HPDE6-E6E7 (cell line): ENCODE measurements at regions not wholly inside any gene's neighbourhood (a gene's known extent, or its start where the extent isn't known, plus 50 kb on each side); places are given as distances from the start of the nearest gene placed in this dataset.
A peak's percentile ranks its signal among the peaks of the same experiment; 100 is the strongest.

Experiments
- DNase-seq: peaks from one replicate; pipeline ENCODE4 v3.0.0; 2011; ENCODE audit warnings: missing footprints; ENCODE audit errors: extremely low spot score

DNA sequence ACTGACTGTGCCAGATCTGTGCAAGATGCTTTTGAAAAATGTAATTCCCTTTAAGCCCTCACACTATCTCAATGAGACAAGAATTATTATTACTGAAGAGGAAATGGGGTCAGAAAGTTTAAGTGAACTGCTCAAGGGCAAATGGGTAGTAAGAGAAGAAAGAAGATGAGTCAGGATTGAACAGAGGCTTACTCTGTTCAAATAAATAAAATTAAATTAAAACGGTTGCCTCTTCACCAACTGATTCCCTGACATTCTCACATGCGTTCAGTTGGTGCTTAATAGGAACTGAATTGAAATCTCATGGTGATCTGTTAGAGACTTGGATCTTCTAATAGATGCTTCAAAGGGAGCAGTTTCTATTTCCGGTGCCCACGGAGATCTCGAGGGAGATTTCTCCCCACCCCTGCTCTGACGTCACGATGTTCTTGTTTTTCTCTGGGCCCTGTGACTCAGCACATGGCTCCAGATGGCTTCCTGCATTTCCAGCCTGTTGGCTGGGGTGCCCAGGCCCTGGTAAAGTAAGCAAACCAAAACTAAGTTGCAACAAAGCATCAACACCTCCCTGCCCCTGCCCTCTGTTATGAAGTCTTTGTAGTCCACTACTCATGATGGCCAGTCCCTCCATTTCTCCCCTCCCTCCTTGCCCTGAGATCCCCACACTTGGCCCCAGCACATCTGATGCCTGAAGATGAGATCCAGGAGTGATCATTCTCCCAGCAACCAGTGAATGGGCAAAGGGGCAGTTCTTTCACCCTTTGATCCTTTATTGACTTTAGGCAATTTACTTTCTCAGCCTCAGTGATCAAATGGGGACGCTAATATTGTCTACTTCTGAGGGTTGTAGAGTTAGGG, 106.1 kb upstream of the CPEB4 start:
- DNase-seq = peak; percentile 68

DNA sequence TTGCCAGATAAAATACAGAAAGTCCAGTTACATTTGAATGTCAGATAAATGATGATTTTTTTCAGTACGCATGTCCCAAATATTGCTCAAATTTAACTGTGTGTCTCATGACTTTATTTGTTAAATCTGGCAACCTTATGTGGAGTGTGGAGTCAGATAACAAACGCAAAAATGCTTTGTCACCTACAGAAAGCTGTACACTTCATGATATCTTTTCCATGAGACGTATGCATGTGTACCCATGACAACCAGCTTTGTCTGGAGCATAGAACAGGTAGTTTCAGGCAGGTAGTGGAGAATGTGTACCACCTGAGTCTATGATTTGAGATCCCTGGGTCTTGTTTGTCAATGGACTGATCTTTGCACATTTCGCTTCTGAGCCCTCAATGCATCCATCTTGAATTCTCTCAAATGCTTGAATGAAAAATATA, 105.5 kb upstream of the CPEB4 start:
- DNase-seq = no peak

DNA sequence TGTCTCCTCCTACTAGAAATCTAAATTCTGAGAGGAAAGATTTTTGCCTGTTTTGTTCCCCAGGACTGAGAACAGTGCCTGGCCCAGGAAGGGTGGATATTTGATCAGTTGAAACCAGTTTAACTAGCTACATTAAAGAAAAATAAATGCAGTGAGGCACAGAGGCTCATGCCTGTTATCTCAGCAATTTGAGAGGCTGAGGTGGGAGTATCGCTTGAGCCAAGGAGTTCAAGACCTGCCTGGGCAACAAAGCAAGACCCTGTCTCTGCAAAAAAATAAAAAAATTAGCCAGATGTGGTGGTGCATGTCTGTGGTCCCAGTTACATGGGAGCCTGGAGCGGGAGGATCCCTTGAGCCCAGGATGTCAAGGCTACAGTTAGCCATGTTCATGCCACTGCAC, 104.8 kb upstream of the CPEB4 start:
- DNase-seq = no peak

DNA sequence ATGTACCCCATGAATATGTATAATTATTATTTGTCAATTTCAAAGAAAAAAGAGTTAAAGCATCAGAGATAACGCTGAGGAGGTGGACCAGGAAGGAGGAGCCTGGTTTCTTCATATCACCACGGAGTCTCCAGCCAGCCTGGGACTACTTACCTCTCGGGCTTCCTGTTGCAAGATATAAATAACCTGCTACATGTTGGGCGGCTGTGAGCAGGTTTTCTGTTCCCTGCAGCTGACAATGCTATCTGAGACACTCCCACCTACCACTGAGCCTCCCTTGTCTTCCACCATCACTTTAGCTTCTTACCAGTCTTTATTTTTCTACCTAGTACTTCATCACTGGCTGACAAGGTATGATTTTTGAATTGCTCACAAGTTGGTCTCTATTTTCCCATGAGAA, 102.7 kb upstream of the CPEB4 start:
- DNase-seq = no peak

DNA sequence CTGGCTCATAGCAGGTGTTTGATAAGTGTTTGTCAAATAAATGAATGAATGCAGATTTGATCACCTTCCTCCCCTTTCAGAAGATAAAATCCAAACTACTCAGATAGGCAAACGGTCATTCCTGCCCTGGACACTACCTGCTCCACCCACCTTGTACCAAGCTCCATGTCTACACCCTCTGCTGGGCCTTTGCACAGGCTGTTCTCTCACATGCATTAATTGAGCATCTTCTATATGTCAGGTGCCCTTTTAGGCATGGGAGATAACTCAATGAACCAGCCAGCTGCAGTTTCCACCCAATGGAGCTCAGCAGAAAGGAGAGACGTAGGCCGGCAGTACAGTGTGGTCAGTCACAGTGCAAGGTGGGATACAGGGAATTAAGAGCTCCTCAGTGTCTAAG, 102.3 kb upstream of the CPEB4 start:
- no peak for DNase-seq

DNA sequence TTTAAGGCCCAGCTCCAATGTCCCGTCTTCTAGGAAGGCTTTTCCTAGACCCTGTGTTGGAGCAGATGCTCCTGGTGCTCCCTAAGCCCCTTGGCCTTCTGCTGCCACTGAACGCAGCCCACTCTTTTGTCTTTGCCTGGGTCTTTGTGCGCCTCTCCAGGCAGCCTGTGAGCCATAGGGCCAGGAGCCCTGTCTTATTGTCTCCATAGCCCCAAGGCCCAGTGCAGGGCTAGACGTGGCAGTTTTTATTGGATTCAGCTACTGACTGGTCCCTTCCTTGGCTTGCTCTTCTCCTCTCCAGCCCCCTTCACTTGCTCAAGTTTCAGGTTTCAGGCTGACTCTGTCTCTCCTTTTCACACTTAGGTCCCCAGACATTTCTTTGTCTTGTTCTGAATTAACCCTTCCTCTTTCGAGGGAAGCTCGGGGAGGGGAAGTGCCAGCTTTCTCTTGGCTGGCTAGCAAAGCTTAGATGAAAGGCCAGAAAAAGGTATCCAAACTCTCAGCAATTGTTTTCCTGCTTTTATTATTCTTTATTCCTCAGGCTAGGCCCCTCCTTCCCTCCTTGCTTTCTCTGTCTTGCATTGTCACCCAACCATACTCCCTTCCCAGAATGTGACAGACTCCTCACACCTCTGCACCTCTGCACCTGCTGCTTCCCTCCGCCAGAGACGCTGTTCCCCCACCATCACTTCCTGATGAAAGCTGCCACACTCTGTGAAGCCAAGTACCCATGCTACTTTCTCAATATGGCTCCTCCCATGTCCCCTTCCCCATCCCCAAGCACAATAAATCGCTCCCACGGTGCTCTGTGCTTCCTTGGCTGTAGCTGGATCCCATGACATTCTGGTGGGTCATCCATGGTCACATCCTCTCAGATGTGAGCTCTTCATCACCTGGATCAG, 101.6 kb upstream of the CPEB4 start:
- DNase-seq = no peak

DNA sequence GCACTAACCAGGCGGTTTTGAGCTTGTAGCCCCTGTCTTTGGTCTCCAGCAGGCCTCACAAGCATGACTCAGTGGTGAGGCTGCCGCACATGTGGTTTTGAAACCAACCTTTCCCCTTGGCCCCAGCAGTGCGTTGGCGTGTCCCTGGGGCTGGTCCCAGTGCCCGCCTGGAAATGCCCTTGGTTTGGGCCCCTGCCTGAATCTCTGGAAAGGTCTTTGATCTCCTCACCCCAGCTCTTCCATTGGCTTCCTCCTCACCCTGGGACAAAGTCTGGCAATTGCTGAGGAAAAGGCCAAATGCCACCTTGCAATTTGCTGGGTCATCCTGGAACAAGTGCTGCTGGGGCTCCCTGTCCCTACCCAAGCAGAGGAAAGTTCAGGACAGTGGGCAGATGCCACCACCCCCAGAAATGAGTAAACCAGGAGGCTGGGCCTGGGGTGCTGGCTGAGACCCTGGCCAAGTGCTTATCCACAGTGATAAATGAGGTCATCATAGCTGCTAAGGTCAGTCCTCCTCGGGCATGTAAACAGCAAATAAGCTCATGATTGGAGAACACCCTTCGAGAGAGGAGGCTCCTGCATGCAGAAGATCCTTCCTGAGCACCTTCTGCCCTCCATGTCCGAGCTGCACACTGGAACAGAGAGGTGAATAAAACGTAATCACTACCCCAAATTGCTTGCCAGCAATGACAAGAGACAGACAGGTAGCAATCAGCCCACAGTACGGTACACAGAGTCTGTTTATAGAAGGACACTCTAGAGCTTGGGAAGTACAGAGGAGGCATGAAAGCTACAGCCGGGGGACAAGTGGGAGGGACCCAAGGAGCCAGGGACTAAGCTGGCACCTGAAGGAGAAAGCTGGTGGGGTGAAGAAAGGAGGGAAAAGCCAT, 98.9 kb upstream of the CPEB4 start:
- DNase-seq = peak; percentile 79

DNA sequence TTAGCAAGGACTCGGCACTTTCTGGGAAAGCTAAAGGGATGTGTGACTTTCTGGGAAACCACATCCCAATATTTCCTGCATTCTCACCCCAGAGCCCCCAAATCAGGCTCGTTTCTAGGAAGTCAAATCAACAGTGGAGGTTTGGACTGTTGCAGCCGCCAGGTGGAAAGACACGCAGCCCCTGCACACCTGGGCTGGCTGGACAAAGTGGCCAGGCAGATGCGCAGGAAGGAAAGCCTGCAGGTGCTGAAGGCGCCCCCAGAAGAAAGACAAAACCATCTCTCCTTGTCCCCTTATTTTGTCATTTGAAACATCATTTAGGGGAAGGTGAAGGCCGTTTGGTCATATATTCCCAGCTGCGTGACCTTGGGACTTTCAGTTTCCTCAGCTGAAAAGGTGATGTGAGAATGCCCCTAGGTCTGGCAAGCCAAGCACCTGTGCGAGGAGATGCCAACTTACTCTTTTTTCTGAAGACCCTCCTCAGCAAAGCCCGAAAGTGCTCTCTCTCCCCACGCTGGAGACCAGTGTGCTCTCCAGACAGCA, 97.9 kb upstream of the CPEB4 start:
- no peak for DNase-seq

DNA sequence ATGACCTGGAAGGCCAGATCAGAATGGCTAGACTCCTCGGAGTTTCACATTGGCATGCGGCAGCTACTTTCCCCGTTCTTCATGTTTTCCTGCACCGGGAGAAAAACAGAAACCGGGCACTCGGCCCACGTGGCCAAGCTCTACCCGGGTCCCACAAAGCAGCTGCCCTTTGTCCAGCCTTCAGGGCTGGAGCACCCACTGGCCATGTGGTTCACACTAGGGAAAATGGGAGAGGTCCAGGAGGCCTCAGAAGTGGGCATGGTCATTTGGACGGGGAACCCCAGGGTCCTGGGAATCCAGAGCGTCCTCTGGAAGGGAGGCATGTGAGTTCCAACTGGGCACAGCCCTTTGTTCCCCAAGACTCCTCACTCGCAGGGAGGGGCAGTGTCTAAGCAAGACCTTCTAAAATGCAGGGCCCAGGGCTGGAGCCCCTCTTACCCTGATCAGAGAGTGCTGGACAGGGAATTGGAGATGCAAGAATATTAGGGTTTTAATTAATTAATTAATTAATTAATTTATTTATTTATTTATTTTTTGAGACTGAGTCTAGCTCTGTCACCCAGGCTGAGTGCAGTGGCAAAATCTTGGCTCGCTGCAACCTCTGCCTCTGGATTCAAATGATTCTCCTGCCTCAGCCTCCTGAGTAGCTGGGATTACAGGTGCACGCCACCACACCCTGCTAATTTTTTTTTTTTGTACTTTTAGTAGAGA, 97.2 kb upstream of the CPEB4 start:
- DNase-seq = no peak

DNA sequence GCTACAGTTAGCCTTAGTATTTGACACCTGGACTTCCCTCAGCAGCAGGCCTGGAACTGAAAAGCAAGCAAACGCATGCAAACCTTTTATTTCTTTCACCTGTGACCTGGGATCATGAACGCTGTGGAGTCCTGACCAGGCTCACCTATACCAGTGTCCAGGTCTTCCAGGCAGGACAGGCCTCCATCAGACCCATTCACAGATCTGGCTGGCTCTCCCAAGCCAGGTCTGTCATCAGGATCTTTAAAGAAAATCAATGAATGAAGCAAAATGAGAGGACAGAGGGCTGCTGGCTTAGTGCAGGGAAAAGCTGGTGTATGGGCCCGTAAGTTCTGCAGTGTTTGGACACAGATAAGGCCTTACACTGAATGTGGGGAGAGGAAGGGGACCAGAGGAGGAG, 96.3 kb upstream of the CPEB4 start:
- no peak for DNase-seq

DNA sequence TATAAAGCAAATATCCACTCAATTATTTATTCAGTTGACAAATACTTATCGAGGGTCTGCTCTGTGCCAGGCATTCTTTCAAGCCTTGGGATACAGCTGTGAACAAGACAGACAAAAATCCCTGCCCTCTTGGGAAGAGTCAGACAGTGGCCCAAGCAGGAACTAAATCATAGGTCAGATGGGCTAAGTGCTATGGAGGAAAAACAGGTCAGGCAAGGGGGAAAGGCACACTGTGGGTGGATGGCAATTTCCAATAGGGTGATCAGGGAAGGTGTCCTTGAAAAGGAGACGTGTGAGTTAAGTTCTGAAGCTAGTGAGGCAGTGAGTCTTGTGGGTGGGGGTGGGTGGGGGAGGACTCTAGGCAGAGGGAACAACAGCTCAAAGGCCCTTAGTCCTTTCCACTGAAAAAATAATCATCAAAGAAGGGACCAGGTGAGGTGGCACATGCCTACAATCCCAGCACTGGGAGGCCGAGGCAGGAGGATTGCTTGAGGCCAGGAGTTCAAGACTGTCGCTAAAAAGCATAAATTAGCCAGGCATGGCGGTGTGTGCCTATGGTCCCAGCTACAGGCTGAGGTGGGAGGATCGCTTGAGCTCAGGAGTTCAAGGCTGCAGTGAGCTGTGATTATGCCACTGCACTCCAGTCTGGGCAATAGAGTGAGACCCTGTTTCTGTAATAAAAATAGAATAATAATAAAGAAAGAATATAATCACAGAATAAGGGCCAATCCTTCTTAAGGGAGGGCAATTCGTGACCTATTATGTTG, 95.2 kb upstream of the CPEB4 start:
- DNase-seq = no peak

DNA sequence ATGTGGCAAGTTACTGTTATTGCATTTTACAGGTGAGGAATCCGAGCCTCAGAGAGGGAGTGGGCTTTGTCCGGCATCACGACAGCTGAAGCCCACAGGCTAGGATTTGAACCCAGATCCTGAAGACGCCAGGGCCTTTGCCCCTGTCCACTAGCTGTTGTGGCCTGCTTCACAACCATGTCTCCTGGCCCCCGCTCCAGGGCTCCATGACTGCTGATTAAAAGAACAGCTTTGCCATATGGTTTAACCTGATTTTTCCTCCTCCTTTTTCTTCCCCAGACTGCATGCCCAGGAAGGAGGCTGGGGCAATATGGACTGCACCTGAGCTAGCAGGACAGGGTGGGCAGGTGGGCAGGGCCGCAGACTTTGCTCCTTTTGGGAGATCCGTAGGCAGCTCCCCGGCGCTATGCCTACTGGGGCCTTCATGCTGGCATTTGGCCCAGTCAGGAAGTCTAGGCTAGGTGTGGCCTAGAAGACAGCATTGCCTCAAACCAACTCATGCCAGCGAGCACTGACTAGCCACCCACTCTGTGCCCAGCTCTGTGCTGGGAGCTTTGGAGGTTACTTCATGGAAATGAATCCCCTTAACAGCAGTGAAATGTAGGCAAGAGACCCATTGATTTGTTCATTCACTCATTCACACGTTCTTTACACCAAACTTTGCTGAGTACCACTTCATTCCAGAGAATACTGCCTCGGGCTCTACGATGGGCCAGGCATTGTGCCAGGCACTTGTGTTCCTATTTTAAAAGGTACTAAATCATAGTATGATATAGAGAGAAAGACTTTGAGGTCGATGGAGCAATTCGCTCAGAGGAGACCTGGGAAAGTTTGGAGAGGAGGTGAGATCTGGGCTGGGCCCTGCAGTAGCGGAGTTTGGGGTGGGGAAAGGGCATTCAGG, 94.3 kb upstream of the CPEB4 start:
- no peak for DNase-seq

DNA sequence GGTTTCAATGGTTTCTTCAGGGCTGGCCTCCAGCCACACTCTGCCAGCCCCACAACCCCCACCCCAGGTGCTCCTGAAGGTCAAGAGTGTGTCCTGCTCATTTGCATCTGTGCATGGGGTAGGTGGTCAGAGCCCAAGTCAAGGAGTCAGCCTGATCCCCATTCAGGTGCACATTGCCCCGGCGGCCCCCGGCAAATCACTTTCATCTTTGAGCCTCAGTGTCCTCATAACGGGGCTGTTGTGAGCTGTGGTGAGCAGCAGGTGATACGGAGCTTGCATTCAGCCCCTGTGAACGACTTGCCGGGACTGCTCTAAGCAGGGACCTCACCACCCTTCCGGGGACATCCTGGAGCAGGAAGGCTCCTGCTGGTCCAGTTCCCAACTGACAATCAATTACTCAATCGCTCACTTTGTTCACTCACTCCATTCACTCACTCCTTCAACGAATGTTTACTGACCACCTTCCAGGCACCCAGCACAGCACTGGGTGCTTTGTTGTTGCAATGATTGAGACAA, 93.2 kb upstream of the CPEB4 start:
- no peak for DNase-seq

DNA sequence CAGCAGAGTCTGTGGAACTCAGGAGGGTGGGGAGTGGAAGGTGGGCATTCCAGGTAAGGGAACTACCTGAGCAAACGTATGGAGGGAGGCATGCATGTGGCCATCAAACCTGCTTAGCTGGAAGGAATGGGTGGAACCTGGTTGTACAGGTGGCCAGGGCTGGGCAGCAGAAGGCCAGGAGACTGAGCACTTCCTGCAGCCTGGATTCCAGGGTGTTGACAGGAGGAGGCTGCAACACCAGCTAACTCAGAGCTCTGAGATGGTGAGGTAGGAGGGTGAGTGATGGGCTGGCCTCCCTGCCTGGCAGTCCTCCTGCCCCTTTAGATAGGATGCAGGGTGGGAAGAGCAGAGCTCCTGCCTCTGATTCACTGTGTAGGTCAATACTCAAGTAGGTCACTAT, 92.5 kb upstream of the CPEB4 start:
- peak; percentile 27 for DNase-seq

DNA sequence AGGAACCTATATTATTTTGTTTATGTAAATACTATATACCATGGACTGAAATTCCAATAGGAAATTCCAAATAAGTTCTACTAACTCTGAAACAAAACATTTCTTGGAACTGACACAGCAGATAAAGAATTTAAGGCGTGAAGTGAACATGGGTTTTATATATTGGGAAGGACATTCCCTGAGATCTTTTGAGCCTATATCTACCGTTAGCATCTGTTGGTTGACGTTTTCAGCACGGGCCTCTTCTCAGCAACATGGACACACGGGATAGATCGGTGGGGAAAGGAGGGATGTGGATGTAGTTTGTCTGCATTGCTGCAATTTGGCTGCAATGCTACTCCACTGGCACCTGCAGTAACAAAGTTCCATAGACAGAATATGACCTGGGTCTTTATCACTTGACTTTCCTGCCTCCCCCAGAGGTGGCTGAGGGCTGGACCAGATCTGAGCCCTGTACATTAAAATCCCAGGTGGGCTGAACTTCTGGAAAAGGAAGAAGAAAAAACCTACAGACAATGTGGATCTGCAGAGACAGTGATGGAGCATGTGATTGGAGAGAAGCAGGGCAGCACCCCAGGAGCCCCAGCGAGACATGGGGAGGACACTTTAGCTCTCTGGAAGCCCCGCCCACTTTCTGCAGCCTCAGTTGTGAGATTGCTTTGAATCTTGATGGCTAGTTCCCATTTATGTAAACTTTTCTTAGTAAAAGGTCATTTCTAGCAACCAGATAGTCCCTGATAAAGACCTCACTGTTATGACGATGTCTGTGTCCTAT, 91.2 kb upstream of the CPEB4 start:
- DNase-seq = no peak

DNA sequence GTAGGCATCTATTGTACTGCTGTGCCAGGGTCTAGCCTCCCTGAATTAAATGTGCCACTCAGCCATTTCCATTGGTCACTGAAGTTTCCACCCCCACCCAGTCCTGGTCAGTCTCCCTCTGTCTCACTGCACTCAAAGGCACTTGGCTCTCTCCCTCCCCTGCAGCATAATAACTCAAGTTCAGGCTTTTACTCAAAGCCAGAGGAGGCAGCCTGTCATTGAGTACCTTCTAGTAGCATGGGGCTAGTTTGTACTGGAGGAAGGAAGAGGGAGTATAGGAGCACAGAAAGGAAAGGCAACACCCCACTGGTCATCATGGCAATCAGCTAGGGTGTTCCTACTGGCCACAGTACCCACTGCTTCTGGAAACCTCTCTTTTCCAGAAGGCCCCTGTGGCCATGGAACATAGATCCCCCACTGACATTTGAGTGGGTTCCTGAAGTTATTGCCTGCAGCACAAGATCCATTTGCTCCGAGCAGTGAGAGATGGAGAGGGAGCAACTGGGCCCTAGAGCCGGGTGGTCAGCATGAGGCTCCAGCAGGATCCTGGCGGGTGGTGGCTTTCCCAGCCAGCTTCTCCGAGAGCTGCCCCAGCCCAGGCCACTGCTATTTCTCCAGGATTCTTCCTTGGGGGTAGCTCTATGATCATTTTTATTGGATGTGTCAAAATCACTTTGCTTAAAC, 89.9 kb upstream of the CPEB4 start:
- no peak for DNase-seq

DNA sequence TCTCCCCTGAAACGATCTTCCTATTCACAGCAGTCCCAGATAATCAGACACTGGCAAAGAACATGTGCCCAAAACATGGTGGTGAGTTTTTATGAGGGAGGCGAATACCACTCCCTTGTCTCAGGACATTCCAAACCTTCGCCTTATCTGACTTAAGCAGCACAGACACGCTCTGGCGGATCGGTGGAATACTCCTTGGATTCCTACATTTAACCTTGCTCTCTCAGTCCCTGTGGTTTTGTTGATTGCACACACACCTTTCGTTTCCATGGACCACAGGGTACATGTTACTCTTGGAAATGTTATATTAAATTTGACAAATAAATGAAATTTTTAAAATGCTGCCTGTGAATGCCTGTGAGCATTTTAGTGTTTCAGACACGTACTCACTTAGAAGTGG, 87.8 kb upstream of the CPEB4 start:
- DNase-seq = no peak

DNA sequence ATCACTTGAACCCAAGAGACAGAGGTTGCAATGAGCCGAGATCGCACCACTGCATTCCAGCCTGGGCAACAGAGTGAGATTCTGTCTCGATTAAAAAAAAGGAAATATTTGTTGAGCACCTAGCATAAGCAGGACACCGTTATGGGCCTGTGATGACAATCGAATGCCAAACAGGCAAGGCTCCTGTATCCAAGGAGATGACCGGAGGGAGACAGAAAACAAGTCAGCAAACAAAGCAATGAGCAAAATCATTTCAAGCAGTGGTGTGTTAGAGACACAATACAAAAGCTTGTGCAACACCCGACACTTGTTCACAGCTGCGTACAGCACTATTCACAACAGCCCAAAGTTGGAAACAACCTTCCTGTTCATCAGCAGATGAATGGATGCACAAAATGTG, 87.1 kb upstream of the CPEB4 start:
- DNase-seq = no peak
